AG09319 (cell line): ENCODE measurements at regions not wholly inside any gene's neighbourhood (a gene's known extent, or its start where the extent isn't known, plus 50 kb on each side); places are given as distances from the start of the nearest gene placed in this dataset.

Source experiments
- DNase-seq: peaks from one replicate; pipeline ENCODE4 v3.0.0-alpha.2; 2010; ENCODE audit warnings: low read depth; ENCODE audit errors: extremely low read depth
- CTCF ChIP-seq: IDR thresholded peaks from 2 replicates; pipeline ENCODE4 v1.5.1; 2011; ENCODE audit warnings: low read depth, mild to moderate bottlenecking, inconsistent platforms, low read length, moderate library complexity

- no peak for TF ChIP-seq CTCF
- no peak for DNase-seq
Measured at GRCh38 chr3:72109327-72110259, 324.6 kb upstream of the PROK2 start.

- no peak for TF ChIP-seq CTCF
- no peak for DNase-seq
Measured at GRCh38 chr3:72105306-72105705, 320.4 kb upstream of the PROK2 start.

GRCh38 chr3:72102112-72102616 lies 317.2 kb upstream of the PROK2 start:
- TF ChIP-seq CTCF, result no peak
- DNase-seq, result no peak

GRCh38 chr3:72101494-72101893 lies 316.5 kb upstream of the PROK2 start:
- TF ChIP-seq CTCF, result no peak
- DNase-seq, result no peak

- no peak for TF ChIP-seq CTCF
- peak; percentile 30 for DNase-seq
Measured at GRCh38 chr3:72100601-72101187, 315.7 kb upstream of the PROK2 start.

GRCh38 chr3:72100080-72100511 lies 315.1 kb upstream of the PROK2 start:
- DNase-seq, result no peak
- no peak for TF ChIP-seq CTCF

GRCh38 chr3:72099326-72100079 lies 314.6 kb upstream of the PROK2 start:
- TF ChIP-seq CTCF, result no peak
- DNase-seq, result no peak
